ENCODE measurements at regions not wholly inside any gene's neighbourhood (a gene's known extent, or its start where the extent isn't known, plus 50 kb on each side); places are given as distances from the start of the nearest gene placed in this dataset.

- H3K27ac ChIP-seq, result no peak overlapping the region
- no peak for DNase-seq (ENCODE audit: low spot score)
- POLR2A ChIA-PET (ENCODE audit: low non-redundant PET), result no interaction called here
- CTCF ChIA-PET, result no interaction called here
- no peak for TF ChIP-seq CTCF (conservative IDR thresholded peaks at IDR 0.05; ENCODE audit: low read depth)
Observed at GRCh38 chr11:130778705-130779104, 137.6 kb downstream of the SNX19 start.

- DNase-seq (ENCODE audit: low spot score), result no peak
- ChIA-PET CTCF (no interaction called here), POLR2A (ENCODE audit: low non-redundant PET) (no interaction called here)
- H3K27ac ChIP-seq, result no peak overlapping the region
- no peak for TF ChIP-seq CTCF (conservative IDR thresholded peaks at IDR 0.05; ENCODE audit: low read depth)
Observed at GRCh38 chr11:130779267-130779666, 137.0 kb downstream of the SNX19 start.

- TF ChIP-seq CTCF (conservative IDR thresholded peaks at IDR 0.05; ENCODE audit: low read depth), result no peak
- no peak overlapping the region for H3K27ac ChIP-seq
- ChIA-PET CTCF (no interaction called here), POLR2A (ENCODE audit: low non-redundant PET) (no interaction called here)
- DNase-seq (ENCODE audit: low spot score), result no peak
Observed at GRCh38 chr11:130779943-130780342, 136.3 kb downstream of the SNX19 start.

GRCh38 chr11:130780437-130780836, 135.8 kb downstream of the SNX19 start:
- TF ChIP-seq CTCF (conservative IDR thresholded peaks at IDR 0.05; ENCODE audit: low read depth), result no peak
- H3K27ac ChIP-seq, result no peak overlapping the region
- no peak for DNase-seq (ENCODE audit: low spot score)
- ChIA-PET CTCF (no interaction called here), POLR2A (ENCODE audit: low non-redundant PET) (no interaction called here)

GRCh38 chr11:130781931-130782330, 134.3 kb downstream of the SNX19 start:
- POLR2A ChIA-PET (ENCODE audit: low non-redundant PET), result no interaction called here
- peak; percentile 18 for DNase-seq (ENCODE audit: low spot score)
- H3K27ac ChIP-seq, result no peak overlapping the region
- CTCF ChIA-PET, result no interaction called here
- no peak for TF ChIP-seq CTCF (conservative IDR thresholded peaks at IDR 0.05; ENCODE audit: low read depth)

- ChIA-PET CTCF (no interaction called here), POLR2A (ENCODE audit: low non-redundant PET) (no interaction called here)
- H3K27ac ChIP-seq, result peak overlapping the region; percentile 27; the same call in 1 of the 2 replicates
- peak; percentile 26 for DNase-seq (ENCODE audit: low spot score)
- TF ChIP-seq CTCF (conservative IDR thresholded peaks at IDR 0.05; ENCODE audit: low read depth), result no peak
Observed at GRCh38 chr11:130782361-130783222, 133.7 kb downstream of the SNX19 start.

Data from RWPE1 (cell line).